HCT116 (cell line): ENCODE measurements at regions not wholly inside any gene's neighbourhood (a gene's known extent, or its start where the extent isn't known, plus 50 kb on each side); places are given as distances from the start of the nearest gene placed in this dataset.

Experiments
- ATAC-seq: fragments of 200-7000 bp; cut with Tn5 transposase; 2 replicates; pipeline ENCODE4 v1.9.1; 2020; ENCODE audit warnings: mild to moderate bottlenecking, moderate library complexity
- BruUV-seq: library from RNA; stranded (reverse); fragments of 400-500 nt; replicated peaks from 2 replicates; lab custom pipeline; 2021; lab: Mats Ljungman, UMichigan
- CTCF ChIA-PET: fragments of 300-600 bp; sonication (Branson Sonifier 250); formaldehyde crosslinking; loops from one replicate; lab custom pipeline; 2021; ENCODE audit warnings: antibody characterized with exemption; lab: Charles Lee
- POLR2A ChIA-PET: fragments of 300-600, 350-600 bp; sonication (Branson Sonifier 250); formaldehyde crosslinking; loops from one replicate; lab custom pipeline; 2021; ENCODE audit warnings: antibody characterized with exemption; lab: Charles Lee
- RAD21 ChIA-PET, 2 experiments: fragments of 300-600 bp; sonication (Branson Sonifier 250); formaldehyde crosslinking; loops; one replicate each; lab custom pipeline; 2023; ENCODE audit warnings: low total read pairs in 2 of 2; ENCODE audit not compliant: uncharacterized antibody in 2 of 2, unreplicated experiment in 2 of 2, low non-redundant PET in 1 of 2; lab: Charles Lee
- DNase-seq: peaks from one replicate; pipeline ENCODE4 v3.0.0-alpha.2; 2010; ENCODE audit warnings: low read depth, low spot score
- H2AFZ ChIP-seq: fragments of 200-600 bp; shearing (Covaris generic), sonication (generic); 2 replicates; pipeline ENCODE4 v1.6.1; 2017; ENCODE audit warnings: low read depth, mixed run types, mixed read lengths, antibody characterized with exemption, low read length; ENCODE audit not compliant: poor library complexity, severe bottlenecking
- H3K27ac ChIP-seq: 2 replicates; pipeline ENCODE4 v1.5.1; 2012; ENCODE audit warnings: low read depth, low read length
- H3K27me3 ChIP-seq: fragments of 200-600 bp; sonication (generic); 2 replicates; pipeline ENCODE4 v1.6.1; 2016; ENCODE audit warnings: mixed run types, low read length, mixed read lengths; ENCODE audit not compliant: insufficient read depth
- H3K36me3 ChIP-seq, 2 experiments: fragments of 200-500 bp in 1 of 2; fragments of 200-600 bp in 1 of 2; sonication (Bioruptor generic) in 1 of 2; sonication (generic) in 1 of 2; 2 replicates each; pipeline versions ENCODE4 v1.5.1 to v1.6.1; 2014 to 2016; ENCODE audit warnings: low read length in 2 of 2, inconsistent platforms in 1 of 2, mixed read lengths in 1 of 2, mixed run types in 1 of 2; ENCODE audit not compliant: insufficient read depth in 2 of 2, control insufficient read depth in 1 of 2
- H3K4me1 ChIP-seq, 2 experiments: fragments of 200-600 bp in 1 of 2; sonication (generic) in 1 of 2; 2 replicates each; pipeline versions ENCODE4 v1.5.1 to v1.6.1; 2012 to 2017; ENCODE audit warnings: low read length in 2 of 2, inconsistent platforms in 1 of 2, mild to moderate bottlenecking in 1 of 2, mixed read lengths in 1 of 2, mixed run types in 1 of 2, moderate library complexity in 1 of 2; ENCODE audit not compliant: insufficient read depth in 2 of 2, control insufficient read depth in 1 of 2
- H3K4me2 ChIP-seq: fragments of 200-600 bp; sonication (generic); 2 replicates; pipeline ENCODE4 v1.6.1; 2017; ENCODE audit warnings: mixed run types, low read length, mixed read lengths
- H3K4me3 ChIP-seq, 2 experiments: fragments of 200-600 bp in 1 of 2; sonication (generic) in 1 of 2; replicated peaks in 1 of 2; 2 replicates each; pipeline ENCODE4 v1.5.1; 2011 to 2016; ENCODE audit warnings: low read length in 2 of 2, control low read depth in 1 of 2, low read depth in 1 of 2, mild to moderate bottlenecking in 1 of 2, mixed read lengths in 1 of 2, mixed run types in 1 of 2
- H3K79me2 ChIP-seq: fragments of 200-600 bp; sonication (generic); 2 replicates; pipeline ENCODE4 v1.6.1; 2017; ENCODE audit warnings: mild to moderate bottlenecking, mixed run types, low read length, moderate library complexity, mixed read lengths; ENCODE audit not compliant: insufficient read depth
- H3K9ac ChIP-seq: fragments of 200-600 bp; sonication (generic); 2 replicates; pipeline ENCODE4 v1.6.1; 2016; ENCODE audit warnings: low read length, mixed read lengths
- H3K9me2 ChIP-seq: fragments of 200-600 bp; sonication (generic), shearing (Covaris generic); 2 replicates; pipeline ENCODE4 v1.6.1; 2017; ENCODE audit warnings: mixed run types, mild to moderate bottlenecking, moderate library complexity; ENCODE audit not compliant: insufficient read depth
- H3K9me3 ChIP-seq, 2 experiments: fragments of 200-500 bp in 1 of 2; fragments of 200-600 bp in 1 of 2; sonication (Bioruptor generic) in 1 of 2; sonication (generic) in 1 of 2; 2 replicates each; pipeline ENCODE4 v1.6.1; 2014 to 2017; ENCODE audit warnings: low read length in 2 of 2, mixed read lengths in 2 of 2, inconsistent platforms in 1 of 2, low read depth in 1 of 2, mild to moderate bottlenecking in 1 of 2, mixed run types in 1 of 2, moderate library complexity in 1 of 2; ENCODE audit not compliant: control insufficient read depth in 1 of 2, insufficient read depth in 1 of 2
- H4K20me1 ChIP-seq: fragments of 200-600 bp; sonication (generic), shearing (Covaris generic); 2 replicates; pipeline ENCODE4 v1.6.1; 2017; ENCODE audit warnings: mixed run types, mild to moderate bottlenecking, moderate library complexity; ENCODE audit not compliant: insufficient read depth
- EZH2phosphoT487 ChIP-seq: fragments of 200-600 bp; IDR thresholded peaks from 2 replicates; pipeline ENCODE4 v1.6.1; 2018; ENCODE audit warnings: antibody characterized with exemption, borderline replicate concordance
- JUND ChIP-seq: IDR thresholded peaks from 2 replicates; pipeline ENCODE4 v1.6.1; 2012
- POLR2AphosphoS5 ChIP-seq: IDR thresholded peaks from 2 replicates; pipeline ENCODE4 v1.6.1; 2011; ENCODE audit warnings: mild to moderate bottlenecking, low read depth, low read length, moderate library complexity
- SIN3A ChIP-seq: IDR thresholded peaks from 2 replicates; pipeline ENCODE4 v1.6.1; 2012; ENCODE audit warnings: low read depth
- SP1 ChIP-seq: IDR thresholded peaks from 2 replicates; pipeline ENCODE4 v1.6.1; 2012; ENCODE audit warnings: low read depth
- YY1 ChIP-seq: IDR thresholded peaks from 2 replicates; pipeline ENCODE4 v1.6.1; 2011; ENCODE audit warnings: low read length, low read depth, moderate library complexity, mild to moderate bottlenecking; ENCODE audit not compliant: insufficient replicate concordance; ENCODE audit errors: extremely low read depth
- intact Hi-C: fragments of 100-400 bp; cut with micrococcal nuclease; formaldehyde crosslinking; loops from 2 replicates; pipeline ENCODE4 v1.10.0; 2022
- TF ChIP-seq, protein P1 (sequence below), 3 experiments: fragments of 200-600 bp in 1 of 3; sonication (generic) in 1 of 3; IDR thresholded peaks in 2 of 3; conservative IDR thresholded peaks in 1 of 3; 2 replicates each; pipeline ENCODE4 v1.5.1; 2012 to 2017; ENCODE audit warnings: low read depth in 2 of 3, low read length in 2 of 3, antibody characterized with exemption in 1 of 3, borderline replicate concordance in 1 of 3, control low read depth in 1 of 3, mild to moderate bottlenecking in 1 of 3, mixed read lengths in 1 of 3, mixed run types in 1 of 3, moderate library complexity in 1 of 3; ENCODE audit not compliant: insufficient read depth in 1 of 3
- TF ChIP-seq, protein P2 (sequence below): IDR thresholded peaks from 2 replicates; pipeline ENCODE4 v1.6.1; 2012
- TF ChIP-seq, protein P3 (sequence below): IDR thresholded peaks from 2 replicates; pipeline ENCODE4 v1.6.1; 2012
- TF ChIP-seq, protein P4 (sequence below): IDR thresholded peaks from 2 replicates; pipeline ENCODE4 v1.6.1; 2011; ENCODE audit warnings: mild to moderate bottlenecking, low read length, moderate library complexity; ENCODE audit not compliant: insufficient replicate concordance; ENCODE audit errors: extremely low read depth

DNA sequence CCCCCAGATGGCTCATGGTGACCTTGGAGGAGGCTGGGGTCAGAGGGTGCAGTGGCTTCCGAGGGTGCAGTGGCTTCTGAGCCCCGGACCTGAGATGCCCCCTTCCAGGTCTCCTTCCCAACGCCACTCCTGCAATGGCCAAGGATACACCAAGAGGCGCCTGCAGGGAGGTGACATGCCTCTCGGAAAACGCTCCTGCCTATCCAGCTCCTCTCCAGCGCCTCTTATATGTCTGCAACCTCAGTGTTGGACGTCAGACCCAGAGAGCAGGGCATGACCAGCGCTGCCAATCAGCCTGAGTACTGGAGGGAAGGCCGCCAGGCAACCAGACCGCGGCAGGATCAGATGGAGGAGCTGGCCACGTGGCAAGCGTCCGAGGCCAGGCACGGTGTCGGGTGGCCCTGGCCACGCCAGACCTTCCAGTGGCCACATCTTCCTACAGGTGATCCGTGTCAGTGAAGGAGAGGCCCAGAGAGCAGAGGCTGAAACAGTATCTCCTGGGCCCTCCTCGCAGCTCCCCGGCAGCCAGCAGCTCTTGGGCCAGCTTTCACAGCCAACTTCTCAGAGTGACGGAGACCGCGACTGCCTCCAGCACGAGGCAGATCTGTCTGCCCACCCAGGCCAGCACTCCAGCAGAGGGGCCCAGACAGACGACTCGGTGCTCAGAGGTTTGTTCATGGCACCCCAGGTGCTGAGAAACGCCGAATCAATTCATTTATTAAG, 199.5 kb upstream of the SALL3 start:
- POLR2A ChIA-PET: no interaction called here
- H3K27me3 ChIP-seq: 0 out of 2 replicates have a peak, but pooled peaks cover 3% of the 10 kb centered on the region
- TF ChIP-seq, protein P1, sequence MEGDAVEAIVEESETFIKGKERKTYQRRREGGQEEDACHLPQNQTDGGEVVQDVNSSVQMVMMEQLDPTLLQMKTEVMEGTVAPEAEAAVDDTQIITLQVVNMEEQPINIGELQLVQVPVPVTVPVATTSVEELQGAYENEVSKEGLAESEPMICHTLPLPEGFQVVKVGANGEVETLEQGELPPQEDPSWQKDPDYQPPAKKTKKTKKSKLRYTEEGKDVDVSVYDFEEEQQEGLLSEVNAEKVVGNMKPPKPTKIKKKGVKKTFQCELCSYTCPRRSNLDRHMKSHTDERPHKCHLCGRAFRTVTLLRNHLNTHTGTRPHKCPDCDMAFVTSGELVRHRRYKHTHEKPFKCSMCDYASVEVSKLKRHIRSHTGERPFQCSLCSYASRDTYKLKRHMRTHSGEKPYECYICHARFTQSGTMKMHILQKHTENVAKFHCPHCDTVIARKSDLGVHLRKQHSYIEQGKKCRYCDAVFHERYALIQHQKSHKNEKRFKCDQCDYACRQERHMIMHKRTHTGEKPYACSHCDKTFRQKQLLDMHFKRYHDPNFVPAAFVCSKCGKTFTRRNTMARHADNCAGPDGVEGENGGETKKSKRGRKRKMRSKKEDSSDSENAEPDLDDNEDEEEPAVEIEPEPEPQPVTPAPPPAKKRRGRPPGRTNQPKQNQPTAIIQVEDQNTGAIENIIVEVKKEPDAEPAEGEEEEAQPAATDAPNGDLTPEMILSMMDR (IDR thresholded peaks at IDR 0.05 in 2 of 3, conservative IDR thresholded peaks at IDR 0.05 in 1 of 3; ENCODE audit: borderline replicate concordance in 1 of 3, insufficient read depth in 1 of 3, low read depth in 2 of 3, low read length in 2 of 3): no peak
- TF ChIP-seq SP1 (no peak), YY1 (no peak), POLR2AphosphoS5 (no peak), JUND (no peak), SIN3A (no peak), EZH2phosphoT487 (no peak)
- TF ChIP-seq, protein P2, sequence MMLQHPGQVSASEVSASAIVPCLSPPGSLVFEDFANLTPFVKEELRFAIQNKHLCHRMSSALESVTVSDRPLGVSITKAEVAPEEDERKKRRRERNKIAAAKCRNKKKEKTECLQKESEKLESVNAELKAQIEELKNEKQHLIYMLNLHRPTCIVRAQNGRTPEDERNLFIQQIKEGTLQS: no peak
- TF ChIP-seq, protein P3, sequence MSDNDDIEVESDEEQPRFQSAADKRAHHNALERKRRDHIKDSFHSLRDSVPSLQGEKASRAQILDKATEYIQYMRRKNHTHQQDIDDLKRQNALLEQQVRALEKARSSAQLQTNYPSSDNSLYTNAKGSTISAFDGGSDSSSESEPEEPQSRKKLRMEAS: no peak
- TF ChIP-seq, protein P4, sequence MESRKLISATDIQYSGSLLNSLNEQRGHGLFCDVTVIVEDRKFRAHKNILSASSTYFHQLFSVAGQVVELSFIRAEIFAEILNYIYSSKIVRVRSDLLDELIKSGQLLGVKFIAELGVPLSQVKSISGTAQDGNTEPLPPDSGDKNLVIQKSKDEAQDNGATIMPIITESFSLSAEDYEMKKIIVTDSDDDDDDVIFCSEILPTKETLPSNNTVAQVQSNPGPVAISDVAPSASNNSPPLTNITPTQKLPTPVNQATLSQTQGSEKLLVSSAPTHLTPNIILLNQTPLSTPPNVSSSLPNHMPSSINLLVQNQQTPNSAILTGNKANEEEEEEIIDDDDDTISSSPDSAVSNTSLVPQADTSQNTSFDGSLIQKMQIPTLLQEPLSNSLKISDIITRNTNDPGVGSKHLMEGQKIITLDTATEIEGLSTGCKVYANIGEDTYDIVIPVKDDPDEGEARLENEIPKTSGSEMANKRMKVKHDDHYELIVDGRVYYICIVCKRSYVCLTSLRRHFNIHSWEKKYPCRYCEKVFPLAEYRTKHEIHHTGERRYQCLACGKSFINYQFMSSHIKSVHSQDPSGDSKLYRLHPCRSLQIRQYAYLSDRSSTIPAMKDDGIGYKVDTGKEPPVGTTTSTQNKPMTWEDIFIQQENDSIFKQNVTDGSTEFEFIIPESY: no peak
- TF ChIP-seq, all 23 proteins: peak for 0
- CTCF ChIA-PET: no interaction called here
- H3K36me3 ChIP-seq: no peaks in the 10 kb centered on the region
- ATAC-seq (no peak), DNase-seq (no peak)
- H3K9me2 ChIP-seq: no peaks in the 10 kb centered on the region
- H3K4me2 ChIP-seq: no peak overlapping the region
- no peak overlapping the region for H3K4me3 ChIP-seq
- H3K4me1 ChIP-seq: no peaks in the 10 kb centered on the region
- intact Hi-C loops: no loop called here
- H3K27ac ChIP-seq: no peak overlapping the region
- H3K9ac ChIP-seq: no peak overlapping the region
- no peaks in the 10 kb centered on the region for H4K20me1 ChIP-seq
- no peaks in the 10 kb centered on the region for H3K79me2 ChIP-seq
- BruUV-seq: no TSS peak
- H3K9me3 ChIP-seq: no peaks in the 10 kb centered on the region
- no peak overlapping the region for H2AFZ ChIP-seq
- RAD21 ChIA-PET: no interaction called here
